PC-9 (cell line): ENCODE measurements at regions not wholly inside any gene's neighbourhood (a gene's known extent, or its start where the extent isn't known, plus 50 kb on each side); places are given as distances from the start of the nearest gene placed in this dataset.

Source experiments
- BruUV-seq: library from RNA; stranded (reverse); fragments of 400-500 nt; replicated peaks from 2 replicates; lab custom pipeline; 2021; lab: Mats Ljungman, UMichigan
- CTCF ChIA-PET: fragments of 300-600 bp; sonication (Branson Sonifier 250); formaldehyde crosslinking; loops from one replicate; lab custom pipeline; 2022; ENCODE audit warnings: antibody characterized with exemption; lab: Charles Lee
- POLR2A ChIA-PET: fragments of 300-600 bp; sonication (Branson Sonifier 250); formaldehyde crosslinking; loops from one replicate; lab custom pipeline; 2022; ENCODE audit warnings: antibody characterized with exemption; ENCODE audit not compliant: unreplicated experiment; lab: Charles Lee
- DNase-seq, 2 experiments: peaks; one replicate each; pipeline versions ENCODE4 v3.0.0 to v3.0.0-alpha.2; 2015 to 2022; ENCODE audit warnings: mixed read lengths in 1 of 2
- H2AFZ ChIP-seq: fragments of 200-600 bp; sonication (generic); 2 replicates; pipeline ENCODE4 v1.8.1; 2017; ENCODE audit warnings: antibody characterized with exemption
- H3F3A ChIP-seq: fragments of 200-600 bp; sonication (generic); 2 replicates; pipeline ENCODE4 v1.8.1; 2017; ENCODE audit warnings: antibody characterized with exemption, mild to moderate bottlenecking, low read depth; ENCODE audit not compliant: insufficient read depth
- H3K27ac ChIP-seq: fragments of 200-600 bp; sonication (generic); 2 replicates; pipeline ENCODE4 v1.6.1; 2016; ENCODE audit warnings: mixed run types
- H3K27me3 ChIP-seq: fragments of 200-600 bp; sonication (generic); 2 replicates; pipeline ENCODE4 v1.6.1; 2016; ENCODE audit warnings: low read depth, mixed run types; ENCODE audit not compliant: insufficient read depth
- H3K36me3 ChIP-seq: fragments of 200-600 bp; sonication (generic); 2 replicates; pipeline ENCODE4 v1.6.1; 2016; ENCODE audit warnings: low read depth, mixed run types
- H3K4me1 ChIP-seq: fragments of 200-600 bp; sonication (generic); replicated peaks from 2 replicates; pipeline ENCODE4 v1.6.1; 2016; ENCODE audit warnings: mixed run types; ENCODE audit not compliant: insufficient read depth
- H3K4me2 ChIP-seq: fragments of 200-600 bp; sonication (generic); 2 replicates; pipeline ENCODE4 v1.6.1; 2017; ENCODE audit warnings: mixed run types
- H3K4me3 ChIP-seq: fragments of 200-600 bp; sonication (generic); 2 replicates; pipeline ENCODE4 v1.6.1; 2016; ENCODE audit warnings: mixed run types
- H3K79me2 ChIP-seq: fragments of 200-600 bp; sonication (generic); 2 replicates; pipeline ENCODE4 v1.6.1; 2017; ENCODE audit warnings: low read depth, mixed run types
- H3K9me2 ChIP-seq: fragments of 200-600 bp; sonication (generic); 2 replicates; pipeline ENCODE4 v1.8.1; 2017; ENCODE audit warnings: mild to moderate bottlenecking; ENCODE audit not compliant: insufficient read depth
- H3K9me3 ChIP-seq: fragments of 200-600 bp; sonication (generic); 2 replicates; pipeline ENCODE4 v1.8.1; 2016; ENCODE audit warnings: low read depth; ENCODE audit not compliant: insufficient read depth
- H4K20me1 ChIP-seq: fragments of 200-600 bp; sonication (generic); 2 replicates; pipeline ENCODE4 v1.8.1; 2017; ENCODE audit not compliant: insufficient read depth
- CTCF ChIP-seq: fragments of 200-600 bp; sonication (generic); conservative IDR thresholded peaks from 2 replicates; pipeline ENCODE4 v1.6.1; 2017; ENCODE audit warnings: mixed run types, antibody characterized with exemption, mild to moderate bottlenecking, moderate library complexity
- EZH2 ChIP-seq: fragments of 200-600 bp; sonication (generic); IDR thresholded peaks from 2 replicates; pipeline ENCODE4 v1.8.0; 2017; ENCODE audit warnings: antibody characterized with exemption, low read depth
- intact Hi-C: fragments of 100-400 bp; cut with micrococcal nuclease; formaldehyde crosslinking; loops from one replicate; pipeline ENCODE4 v1.10.0; 2022; ENCODE audit not compliant: unreplicated experiment

DNA sequence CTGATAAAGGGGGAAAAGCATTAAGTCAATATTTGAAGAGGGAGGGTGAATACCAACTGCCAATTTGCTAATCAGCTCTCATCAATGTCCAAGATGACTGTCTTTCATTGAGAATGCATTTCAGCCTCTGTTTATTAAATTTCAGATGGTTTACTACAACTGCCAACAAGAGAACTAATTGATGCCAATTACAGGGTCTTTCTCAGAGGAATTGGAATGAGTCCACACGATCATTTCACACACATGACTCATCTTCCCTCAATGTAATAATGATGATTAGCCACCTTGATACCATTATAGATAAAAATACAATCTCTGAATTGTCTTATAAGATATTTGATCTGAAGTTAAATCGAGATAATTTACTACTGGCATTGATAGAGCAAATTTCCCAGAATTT, 1274.4 kb downstream of the ROBO2 start:
- BruUV-seq: no TSS peak
- ChIA-PET CTCF (no interaction called here), POLR2A (no interaction called here)
- H3K27ac ChIP-seq: no peak overlapping the region
- intact Hi-C loops: no loop called here
- no peaks in the 10 kb centered on the region for H3F3A ChIP-seq
- no peaks in the 10 kb centered on the region for H3K79me2 ChIP-seq
- H4K20me1 ChIP-seq: no peaks in the 10 kb centered on the region
- H3K9me2 ChIP-seq: no peaks in the 10 kb centered on the region
- H3K4me3 ChIP-seq: no peak overlapping the region
- H3K4me1 ChIP-seq: no peaks in the 10 kb centered on the region
- H2AFZ ChIP-seq: no peak overlapping the region
- H3K36me3 ChIP-seq: no peaks in the 10 kb centered on the region
- H3K4me2 ChIP-seq: no peak overlapping the region
- no peak for DNase-seq
- no peaks in the 10 kb centered on the region for H3K27me3 ChIP-seq
- no peak for TF ChIP-seq CTCF
- TF ChIP-seq EZH2: no peak
- no peaks in the 10 kb centered on the region for H3K9me3 ChIP-seq

- Histone ChIP-seq H3K27ac (no peak overlapping the region), H3K4me3 (no peak overlapping the region), H3K4me2 (no peak overlapping the region), H3K9me2 (no peaks in the 10 kb centered on the region), H3K79me2 (no peaks in the 10 kb centered on the region), H2AFZ (no peak overlapping the region), H3K9me3 (no peaks in the 10 kb centered on the region), H3K4me1 (no peaks in the 10 kb centered on the region), H4K20me1 (no peaks in the 10 kb centered on the region), H3F3A (no peaks in the 10 kb centered on the region), H3K27me3 (no peaks in the 10 kb centered on the region), H3K36me3 (no peaks in the 10 kb centered on the region)
- ChIA-PET POLR2A (no interaction called here), CTCF (no interaction called here)
- TF ChIP-seq CTCF (no peak), EZH2 (no peak)
- no peak for DNase-seq
- no TSS peak for BruUV-seq
- intact Hi-C loops: no loop called here
Measured at GRCh38 chr3:78317774-78318173, 1277.9 kb downstream of the ROBO2 start.

- H3K4me2 ChIP-seq: no peak overlapping the region
- no peak for TF ChIP-seq EZH2
- H2AFZ ChIP-seq: no peak overlapping the region
- H3K79me2 ChIP-seq: no peaks in the 10 kb centered on the region
- no peak for DNase-seq
- H3K9me2 ChIP-seq: no peaks in the 10 kb centered on the region
- no peak overlapping the region for H3K4me3 ChIP-seq
- no peaks in the 10 kb centered on the region for H3F3A ChIP-seq
- CTCF ChIA-PET: interaction anchor here (0.7 kb wide), 1 partner anchor 15 kb away, joined by 3 read pairs; no protein-coding TSS in a partner anchor
- POLR2A ChIA-PET: no interaction called here
- BruUV-seq: no TSS peak
- no peaks in the 10 kb centered on the region for H4K20me1 ChIP-seq
- no peaks in the 10 kb centered on the region for H3K9me3 ChIP-seq
- peaks cover 5% of the 10 kb centered on the region; the same call in 1 of the 2 replicates for H3K27me3 ChIP-seq
- H3K27ac ChIP-seq: no peak overlapping the region
- intact Hi-C loops: no loop called here
- no peaks in the 10 kb centered on the region for H3K36me3 ChIP-seq
- H3K4me1 ChIP-seq: no peaks in the 10 kb centered on the region
Measured at GRCh38 chr3:78322780-78323179, 1282.9 kb downstream of the ROBO2 start.

DNA sequence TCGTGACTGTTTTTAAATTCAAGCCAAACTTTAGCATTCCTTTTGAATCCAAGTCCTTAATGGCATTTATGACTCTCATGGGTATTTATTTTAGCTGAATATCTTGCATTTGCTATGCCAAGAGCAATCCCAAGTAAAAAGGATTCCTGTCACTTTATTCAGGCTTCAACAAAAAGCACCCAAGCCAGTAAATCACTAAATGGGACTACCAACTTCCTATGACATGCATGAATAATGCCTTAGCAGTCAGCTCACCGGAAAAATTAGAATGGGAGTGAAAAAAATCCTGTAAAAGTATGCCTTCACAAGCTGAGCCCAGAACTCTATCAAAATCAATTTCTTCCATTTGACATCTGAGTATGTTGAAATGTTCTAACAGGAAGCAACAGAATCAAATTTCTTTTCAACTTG, 1297.9 kb downstream of the ROBO2 start:
- no peaks in the 10 kb centered on the region for H3K79me2 ChIP-seq
- H3F3A ChIP-seq: no peaks in the 10 kb centered on the region
- H4K20me1 ChIP-seq: no peaks in the 10 kb centered on the region
- BruUV-seq: no TSS peak
- H3K9me3 ChIP-seq: no peaks in the 10 kb centered on the region
- H3K36me3 ChIP-seq: no peaks in the 10 kb centered on the region
- ChIA-PET POLR2A (no interaction called here), CTCF (interaction anchor here (0.6 kb wide), 1 partner anchor 15 kb away, joined by 3 read pairs; no protein-coding TSS in a partner anchor)
- no peaks in the 10 kb centered on the region for H3K27me3 ChIP-seq
- no peaks in the 10 kb centered on the region for H3K9me2 ChIP-seq
- H3K27ac ChIP-seq: no peak overlapping the region
- no peak overlapping the region for H3K4me3 ChIP-seq
- no peak for DNase-seq
- H2AFZ ChIP-seq: no peak overlapping the region
- TF ChIP-seq CTCF: no peak
- TF ChIP-seq EZH2: no peak
- no peaks in the 10 kb centered on the region for H3K4me1 ChIP-seq
- intact Hi-C loops: no loop called here
- no peak overlapping the region for H3K4me2 ChIP-seq
